ENCODE measurements at regions not wholly inside any gene's neighbourhood (a gene's known extent, or its start where the extent isn't known, plus 50 kb on each side); places are given as distances from the start of the nearest gene placed in this dataset.

GRCh38 chr3:150278843-150279381, 129.2 kb upstream of the TSC22D2 start:
- H3K36me3 ChIP-seq (ENCODE audit: low read length), result no peaks in the 10 kb centered on the region
- H3K79me2 ChIP-seq (ENCODE audit: insufficient read depth, low read length), result no peaks in the 10 kb centered on the region
- H3K4me2 ChIP-seq (ENCODE audit: low read depth, low read length, poor library complexity, severe bottlenecking), result no peak overlapping the region
- no peak for TF ChIP-seq CTCF (IDR thresholded peaks at IDR 0.05; ENCODE audit: insufficient read depth, low read length, poor library complexity, severe bottlenecking)
- no peak for TF ChIP-seq EZH2phosphoT487 (conservative IDR thresholded peaks at IDR 0.05; ENCODE audit: low read length)
- no peak overlapping the region for H3K9ac ChIP-seq (ENCODE audit: low read length)
- no peak overlapping the region for H3K4me3 ChIP-seq (ENCODE audit: insufficient read depth, low read length, poor library complexity, severe bottlenecking)
- H3K9me2 ChIP-seq (replicated peaks; ENCODE audit: insufficient read depth, low read length), result no peaks in the 10 kb centered on the region
- no peak overlapping the region for H2AFZ ChIP-seq (ENCODE audit: low read depth, low read length, severe bottlenecking)
- no peaks in the 10 kb centered on the region for H4K20me1 ChIP-seq (ENCODE audit: low read depth, low read length)
- H3K27me3 ChIP-seq (ENCODE audit: low read length), result no peaks in the 10 kb centered on the region
- no peaks in the 10 kb centered on the region for H3K9me3 ChIP-seq (ENCODE audit: insufficient read depth, low read length)
- no peak overlapping the region for H3K27ac ChIP-seq (ENCODE audit: low read depth, low read length)
- H3F3A ChIP-seq (ENCODE audit: insufficient read depth), result no peaks in the 10 kb centered on the region

- H3K79me2 ChIP-seq (ENCODE audit: insufficient read depth, low read length), result no peaks in the 10 kb centered on the region
- no peaks in the 10 kb centered on the region for H4K20me1 ChIP-seq (ENCODE audit: low read depth, low read length)
- no peak overlapping the region for H3K27ac ChIP-seq (ENCODE audit: low read depth, low read length)
- no peak overlapping the region for H3K4me3 ChIP-seq (ENCODE audit: insufficient read depth, low read length, poor library complexity, severe bottlenecking)
- H3K4me2 ChIP-seq (ENCODE audit: low read depth, low read length, poor library complexity, severe bottlenecking), result no peak overlapping the region
- H3F3A ChIP-seq (ENCODE audit: insufficient read depth), result no peaks in the 10 kb centered on the region
- no peak overlapping the region for H2AFZ ChIP-seq (ENCODE audit: low read depth, low read length, severe bottlenecking)
- H3K9ac ChIP-seq (ENCODE audit: low read length), result no peak overlapping the region
- H3K9me3 ChIP-seq (ENCODE audit: insufficient read depth, low read length), result no peaks in the 10 kb centered on the region
- TF ChIP-seq CTCF (IDR thresholded peaks at IDR 0.05; ENCODE audit: insufficient read depth, low read length, poor library complexity, severe bottlenecking), result no peak
- no peak for TF ChIP-seq EZH2phosphoT487 (conservative IDR thresholded peaks at IDR 0.05; ENCODE audit: low read length)
- no peaks in the 10 kb centered on the region for H3K27me3 ChIP-seq (ENCODE audit: low read length)
- no peaks in the 10 kb centered on the region for H3K36me3 ChIP-seq (ENCODE audit: low read length)
- H3K9me2 ChIP-seq (replicated peaks; ENCODE audit: insufficient read depth, low read length), result no peaks in the 10 kb centered on the region
These were observed 129.9 kb upstream of the TSC22D2 start for GRCh38 chr3:150278195-150278594.

GRCh38 chr3:150277444-150277843, 130.7 kb upstream of the TSC22D2 start:
- no peak overlapping the region for H3K9ac ChIP-seq (ENCODE audit: low read length)
- no peaks in the 10 kb centered on the region for H3K9me2 ChIP-seq (replicated peaks; ENCODE audit: insufficient read depth, low read length)
- H3K4me2 ChIP-seq (ENCODE audit: low read depth, low read length, poor library complexity, severe bottlenecking), result no peak overlapping the region
- H3K27me3 ChIP-seq (ENCODE audit: low read length), result no peaks in the 10 kb centered on the region
- TF ChIP-seq EZH2phosphoT487 (conservative IDR thresholded peaks at IDR 0.05; ENCODE audit: low read length) (no peak), CTCF (IDR thresholded peaks at IDR 0.05; ENCODE audit: insufficient read depth, low read length, poor library complexity, severe bottlenecking) (no peak)
- no peaks in the 10 kb centered on the region for H3K9me3 ChIP-seq (ENCODE audit: insufficient read depth, low read length)
- no peaks in the 10 kb centered on the region for H3K36me3 ChIP-seq (ENCODE audit: low read length)
- H3K79me2 ChIP-seq (ENCODE audit: insufficient read depth, low read length), result no peaks in the 10 kb centered on the region
- no peaks in the 10 kb centered on the region for H3F3A ChIP-seq (ENCODE audit: insufficient read depth)
- no peaks in the 10 kb centered on the region for H4K20me1 ChIP-seq (ENCODE audit: low read depth, low read length)
- H3K4me3 ChIP-seq (ENCODE audit: insufficient read depth, low read length, poor library complexity, severe bottlenecking), result no peak overlapping the region
- no peak overlapping the region for H2AFZ ChIP-seq (ENCODE audit: low read depth, low read length, severe bottlenecking)
- H3K27ac ChIP-seq (ENCODE audit: low read depth, low read length), result no peak overlapping the region
